Stimulated activated CD4-positive, alpha-beta T cell treated with anti-CD3 and anti-CD28 coated beads, Interleukin-2, amount 100 ng/mL, for 48 hours (primary cell): ENCODE measurements at regions not wholly inside any gene's neighbourhood (a gene's known extent, or its start where the extent isn't known, plus 50 kb on each side); places are given as distances from the start of the nearest gene placed in this dataset.

ENCODE experiments used
- DNase-seq, 2 donors: peaks; one replicate each; pipeline ENCODE4 v3.0.0-alpha.2; 2020

- DNase-seq, result no peak
These were observed 586.6 kb upstream of the BTBD3 start for GRCh38 chr20:11331096-11331495.

GRCh38 chr20:11332381-11332780, 585.3 kb upstream of the BTBD3 start:
- DNase-seq, result no peak

- DNase-seq, result no peak
These were observed 584.1 kb upstream of the BTBD3 start for GRCh38 chr20:11333634-11334033.

GRCh38 chr20:11337361-11338130, 580.1 kb upstream of the BTBD3 start:
- DNase-seq, result no peak

GRCh38 chr20:11338496-11339306, 579.0 kb upstream of the BTBD3 start:
- no peak for DNase-seq

- no peak for DNase-seq
These were observed 572.8 kb upstream of the BTBD3 start for GRCh38 chr20:11344939-11345338.

- no peak for DNase-seq
These were observed 570.0 kb upstream of the BTBD3 start for GRCh38 chr20:11347738-11348137.

GRCh38 chr20:11350126-11351005, 567.3 kb upstream of the BTBD3 start:
- DNase-seq, result no peak

GRCh38 chr20:11352041-11352440, 565.7 kb upstream of the BTBD3 start:
- DNase-seq, result no peak

GRCh38 chr20:11354846-11355245, 562.8 kb upstream of the BTBD3 start:
- no peak for DNase-seq

GRCh38 chr20:11355345-11355744, 562.3 kb upstream of the BTBD3 start:
- DNase-seq, result no peak

GRCh38 chr20:11356061-11356460, 561.6 kb upstream of the BTBD3 start:
- DNase-seq, result no peak

GRCh38 chr20:11362450-11362849, 555.2 kb upstream of the BTBD3 start:
- DNase-seq, result no peak

GRCh38 chr20:11364736-11365135, 553.0 kb upstream of the BTBD3 start:
- DNase-seq, result no peak

- no peak for DNase-seq
These were observed 551.0 kb upstream of the BTBD3 start for GRCh38 chr20:11366660-11367059.

- no peak for DNase-seq
These were observed 549.2 kb upstream of the BTBD3 start for GRCh38 chr20:11368499-11368898.

GRCh38 chr20:11368965-11369711, 548.6 kb upstream of the BTBD3 start:
- no peak for DNase-seq

- DNase-seq, result no peak
These were observed 545.9 kb upstream of the BTBD3 start for GRCh38 chr20:11371831-11372230.

- no peak for DNase-seq
These were observed 544.6 kb upstream of the BTBD3 start for GRCh38 chr20:11372876-11373790.

GRCh38 chr20:11375335-11375734, 542.4 kb upstream of the BTBD3 start:
- DNase-seq, result no peak

- no peak for DNase-seq
These were observed 541.7 kb upstream of the BTBD3 start for GRCh38 chr20:11375966-11376365.
